Uterus (tissue), 2 donors: ENCODE measurements at regions not wholly inside any gene's neighbourhood (a gene's known extent, or its start where the extent isn't known, plus 50 kb on each side); places are given as distances from the start of the nearest gene placed in this dataset.

Experiments used
- CTCF ChIP-seq, 4 experiments: fragments of 200-600 bp in 2 of 4; fragments of 450-650 bp in 2 of 4; sonication (generic) in 2 of 4; IDR thresholded peaks; one replicate each; pipeline ENCODE4 v1.5.1; 2016 to 2019; ENCODE audit warnings: antibody characterized with exemption in 4 of 4, mild to moderate bottlenecking in 2 of 4, moderate library complexity in 1 of 4
- POLR2A ChIP-seq, 2 donors: fragments of 450-650 bp; IDR thresholded peaks; one replicate each; pipeline ENCODE4 v1.6.1; 2016; ENCODE audit warnings: antibody characterized with exemption in 2 of 2, mild to moderate bottlenecking in 1 of 2, moderate library complexity in 1 of 2

- TF ChIP-seq CTCF (IDR thresholded peaks at IDR 0.05): no peak
- no peak for TF ChIP-seq POLR2A (IDR thresholded peaks at IDR 0.05)
Measured at GRCh38 chrX:43586830-43587229, 69.3 kb upstream of the MAOA start.
